Testis (tissue), 2 donors: ENCODE measurements at regions not wholly inside any gene's neighbourhood (a gene's known extent, or its start where the extent isn't known, plus 50 kb on each side); places are given as distances from the start of the nearest gene placed in this dataset.

Experiments
- CTCF ChIP-seq, 3 experiments: fragments of 450-650 bp in 2 of 3; fragments of 200-600 bp in 1 of 3; sonication (generic) in 1 of 3; IDR thresholded peaks; one replicate each; pipeline ENCODE4 v1.5.1; 2016 to 2019; ENCODE audit warnings: antibody characterized with exemption in 3 of 3, mild to moderate bottlenecking in 2 of 3, moderate library complexity in 1 of 3
- POLR2A ChIP-seq: fragments of 450-650 bp; IDR thresholded peaks from one replicate; pipeline ENCODE4 v1.6.1; 2017; ENCODE audit warnings: antibody characterized with exemption, mild to moderate bottlenecking, moderate library complexity

GRCh38 chr4:11313157-11313943, 115.3 kb downstream of the HS3ST1 start:
- no peak for TF ChIP-seq CTCF (IDR thresholded peaks at IDR 0.05)
- no peak for TF ChIP-seq POLR2A
